K562 (cell line): ENCODE measurements at regions not wholly inside any gene's neighbourhood (a gene's known extent, or its start where the extent isn't known, plus 50 kb on each side); places are given as distances from the start of the nearest gene placed in this dataset.

Source experiments
- ATAC-seq: fragments of 200-7000 bp; cut with Tn5 transposase; 3 replicates; pipeline ENCODE4 v1.9.1; 2020; ENCODE audit warnings: moderate library complexity
- BruUV-seq: library from RNA; stranded (reverse); fragments of 400-500 nt; replicated peaks from 2 replicates; lab custom pipeline; 2021; lab: Mats Ljungman, UMichigan
- CTCF ChIA-PET: fragments of 300-600 bp; formaldehyde crosslinking; extraction: SDS; loops from one replicate; lab custom pipeline; 2021; ENCODE audit warnings: low intra/inter-chr PET ratio; lab: Yijun Ruan, JAX
- POLR2A ChIA-PET: fragments of 300-600, 350-650 bp; sonication (Branson Sonifier 250); formaldehyde crosslinking; extraction: SDS; loops from one replicate; lab custom pipeline; 2021; ENCODE audit warnings: antibody characterized with exemption, inconsistent platforms; lab: Yijun Ruan, JAX
- DNase-seq, 4 experiments: peaks; one replicate each; pipeline versions ENCODE4 v3.0.0 to v3.0.0-alpha.2; 2011 to 2018; ENCODE audit warnings: low spot score in 3 of 4, mixed read lengths in 3 of 4; ENCODE audit errors: extremely low read depth in 1 of 4
- FAIRE-seq: peaks from 2 replicates; lab custom pipeline; 2011; peaks lifted over from hg19 to GRCh38; lab: Jason Lieb, UNC
- H2AFZ ChIP-seq: 2 replicates; pipeline ENCODE4 v1.6.0; 2011; ENCODE audit warnings: low read depth, low read length, control low read depth, inconsistent platforms
- H3K27ac ChIP-seq: fragments of 200-600 bp; 3 replicates; pipeline ENCODE4 v1.8.0; 2011; ENCODE audit warnings: low read depth, mild to moderate bottlenecking, control low read depth, inconsistent platforms, low read length, moderate library complexity, mixed read lengths; ENCODE audit errors: extremely low read depth
- H3K27me3 ChIP-seq, 2 experiments: fragments of 300-600 bp in 1 of 2; 2 replicates in 1 of 2; 3 replicates in 1 of 2; pipeline versions ENCODE4 v1.6.0 to v1.8.0; 2011; ENCODE audit warnings: inconsistent platforms in 2 of 2, low read length in 2 of 2, mild to moderate bottlenecking in 1 of 2, mixed read lengths in 1 of 2, moderate library complexity in 1 of 2; ENCODE audit not compliant: control insufficient read depth in 2 of 2, insufficient read depth in 2 of 2
- H3K36me3 ChIP-seq: fragments of 300-600 bp; 3 replicates; pipeline ENCODE4 v1.8.0; 2011; ENCODE audit warnings: mild to moderate bottlenecking, low read length, inconsistent platforms; ENCODE audit not compliant: control insufficient read depth, insufficient read depth
- H3K4me1 ChIP-seq, 2 experiments: fragments of 200-600 bp in 1 of 2; replicated peaks in 1 of 2; 2 replicates in 1 of 2; 3 replicates in 1 of 2; pipeline versions ENCODE4 v1.5.1 to v1.8.0; 2011; ENCODE audit warnings: inconsistent platforms in 2 of 2, low read length in 2 of 2, mild to moderate bottlenecking in 1 of 2, mixed read lengths in 1 of 2, moderate library complexity in 1 of 2; ENCODE audit not compliant: control insufficient read depth in 2 of 2, insufficient read depth in 2 of 2
- H3K4me2 ChIP-seq: 2 replicates; pipeline ENCODE4 v1.6.1; 2011; ENCODE audit warnings: low read length, control low read depth, inconsistent platforms, mixed read lengths; ENCODE audit not compliant: insufficient read depth
- H3K4me3 ChIP-seq: fragments of 200-600 bp; sonication (generic), shearing (Covaris generic); 2 replicates; pipeline ENCODE4 v1.5.1; 2016; ENCODE audit warnings: control low read depth, inconsistent platforms
- H3K79me2 ChIP-seq: fragments of 200-600 bp; 3 replicates; pipeline ENCODE4 v1.8.0; 2011; ENCODE audit warnings: low read length, inconsistent platforms; ENCODE audit not compliant: control insufficient read depth, insufficient read depth
- H3K9ac ChIP-seq, 2 experiments: 2 replicates each; pipeline versions ENCODE4 v1.6.0 to v1.6.1; 2011; ENCODE audit warnings: low read depth in 2 of 2, low read length in 2 of 2, control low read depth in 1 of 2, inconsistent platforms in 1 of 2, mild to moderate bottlenecking in 1 of 2, mixed read lengths in 1 of 2; ENCODE audit not compliant: insufficient read depth in 1 of 2
- H3K9me1 ChIP-seq: one replicate; pipeline ENCODE4 v1.6.0; 2011; ENCODE audit warnings: inconsistent platforms, mild to moderate bottlenecking, low read length, moderate library complexity; ENCODE audit not compliant: control insufficient read depth, insufficient read depth
- H3K9me3 ChIP-seq: replicated peaks from 2 replicates; pipeline ENCODE4 v1.5.1; 2011; ENCODE audit warnings: low read depth, low read length, inconsistent platforms; ENCODE audit not compliant: control insufficient read depth, insufficient read depth
- H4K20me1 ChIP-seq: replicated peaks from 2 replicates; pipeline ENCODE4 v1.6.1; 2011; ENCODE audit warnings: low read length, inconsistent platforms, mixed read lengths; ENCODE audit not compliant: control insufficient read depth, insufficient read depth
- ARID3A ChIP-seq: IDR thresholded peaks from 2 replicates; pipeline ENCODE4 v1.6.1; 2012; ENCODE audit warnings: low read depth, low read length, improper control_type of control experiment, borderline replicate concordance
- CAMTA2 ChIP-seq: fragments of 250-450 bp; sonication (Bioruptor Pico); conservative IDR thresholded peaks from 2 replicates; pipeline ENCODE4 v1.5.1; 2022
- CEBPG ChIP-seq, 3 experiments: fragments of 200-800 bp in 1 of 3; sonication (Bioruptor generic) in 1 of 3; sonication (generic) in 1 of 3; formaldehyde crosslinking in 1 of 3; IDR thresholded peaks in 2 of 3; conservative IDR thresholded peaks in 1 of 3; 2 replicates each; pipeline versions ENCODE4 v1.6.1 to v1.8.0; 2016 to 2022; ENCODE audit warnings: missing compliant biosample characterization in 2 of 3, missing genetic modification characterization in 2 of 3, mild to moderate bottlenecking in 1 of 3, missing genetic modification reagents in 1 of 3
- GTF2B ChIP-seq: IDR thresholded peaks from 2 replicates; pipeline ENCODE4 v1.6.1; 2011; ENCODE audit not compliant: insufficient read length; ENCODE audit errors: extremely low read depth
- GTF2F1 ChIP-seq: IDR thresholded peaks from 2 replicates; pipeline ENCODE4 v1.6.1; 2011; ENCODE audit warnings: low read depth, low read length, improper control_type of control experiment
- HMGXB4 ChIP-seq: sonication (generic); formaldehyde crosslinking; IDR thresholded peaks from 2 replicates; pipeline ENCODE4 v1.8.1; 2023; ENCODE audit warnings: mild to moderate bottlenecking, missing genetic modification reagents
- KLF16 ChIP-seq: IDR thresholded peaks from 2 replicates; pipeline ENCODE4 v1.6.1; 2016; ENCODE audit warnings: antibody characterized with exemption
- POLR2A ChIP-seq: fragments of 450-650 bp; conservative IDR thresholded peaks from 2 replicates; pipeline ENCODE4 v1.6.1; 2016
- RUNX1 ChIP-seq: sonication (generic); IDR thresholded peaks from 2 replicates; pipeline ENCODE4 v1.6.1; 2016; ENCODE audit warnings: antibody characterized with exemption, low read depth
- VEZF1 ChIP-seq: fragments of 200-800 bp; sonication (Bioruptor generic); IDR thresholded peaks from 2 replicates; pipeline ENCODE4 v1.6.1; 2017; ENCODE audit warnings: missing genetic modification characterization, missing compliant biosample characterization
- ZFP1 ChIP-seq: fragments of 450-650 bp; formaldehyde crosslinking; IDR thresholded peaks from 2 replicates; pipeline ENCODE4 v1.4.0; 2020; ENCODE audit warnings: mild to moderate bottlenecking, mixed read lengths
- ZNF140 ChIP-seq: fragments of 250-450 bp; sonication (Bioruptor Pico); IDR thresholded peaks from 2 replicates; pipeline ENCODE4 v1.8.0; 2021; ENCODE audit warnings: moderate library complexity, mild to moderate bottlenecking, inconsistent platforms
- ZNF24 ChIP-seq: fragments of 450-650 bp; IDR thresholded peaks from 2 replicates; pipeline ENCODE4 v1.6.1; 2016
- ZNF280A ChIP-seq: fragments of 450-650 bp; IDR thresholded peaks from 2 replicates; pipeline ENCODE4 v1.6.1; 2018; ENCODE audit warnings: mild to moderate bottlenecking, low read depth; ENCODE audit not compliant: partially characterized antibody
- ZNF324 ChIP-seq: fragments of 250-450 bp; sonication (Bioruptor Pico); IDR thresholded peaks from 2 replicates; pipeline ENCODE4 v1.4.0; 2020; ENCODE audit warnings: mild to moderate bottlenecking
- ZNF764 ChIP-seq: fragments of 250-450 bp; sonication (Bioruptor Pico); IDR thresholded peaks from 2 replicates; pipeline ENCODE4 v1.4.0; 2020; ENCODE audit warnings: low read depth, mild to moderate bottlenecking, moderate library complexity
- ZSCAN29 ChIP-seq: fragments of 450-650 bp; IDR thresholded peaks from 2 replicates; pipeline ENCODE4 v1.6.1; 2017
- in situ Hi-C: fragments of 300-500 bp; cut with MboI; formaldehyde crosslinking; loops from 4 replicates; pipeline ENCODE4 v1.15.0; 2018; ENCODE audit warnings: inconsistent platforms, mixed read lengths
- intact Hi-C: fragments of 100-400 bp; cut with micrococcal nuclease; formaldehyde crosslinking; loops from 2 replicates; pipeline ENCODE4 v1.14.2; 2022

GRCh38 chr2:57479981-57480380 is 566.6 kb upstream of the VRK2 start (continued):
- no peak for TF ChIP-seq VEZF1 (CRISPR knock-in tag)
- TF ChIP-seq ZNF324, result no peak
- TF ChIP-seq ZNF280A, result no peak
- no peak for TF ChIP-seq ZNF140 (CRISPR knock-in tag)
- TF ChIP-seq CEBPG (CRISPR knock-in tag; IDR thresholded peaks at IDR 0.05), result no peak
- TF ChIP-seq CEBPG (tag; conservative IDR thresholded peaks at IDR 0.05 in 1 of 2, IDR thresholded peaks at IDR 0.05 in 1 of 2), result no peak

- DNase-seq (no peak), FAIRE-seq (no peak), ATAC-seq (no peak)
- H3K4me2 ChIP-seq, result no peak overlapping the region
- ChIA-PET POLR2A (no interaction called here), CTCF (no interaction called here)
- in situ Hi-C loops (no loop called here), intact Hi-C loops (no loop called here)
- H3K9ac ChIP-seq, result no peak overlapping the region
- no peaks in the 10 kb centered on the region for H3K27me3 ChIP-seq
- H2AFZ ChIP-seq, result no peak overlapping the region
- H3K27ac ChIP-seq, result no peak overlapping the region
- no peaks in the 10 kb centered on the region for H3K4me1 ChIP-seq
- H3K9me1 ChIP-seq, result no peaks in the 10 kb centered on the region
- H3K79me2 ChIP-seq, result no peaks in the 10 kb centered on the region
- no peaks in the 10 kb centered on the region for H3K36me3 ChIP-seq
- H4K20me1 ChIP-seq, result no peaks in the 10 kb centered on the region
- BruUV-seq, result no TSS peak
- no peaks in the 10 kb centered on the region for H3K9me3 ChIP-seq
- no peak overlapping the region for H3K4me3 ChIP-seq
- TF ChIP-seq RUNX1, result no peak
- TF ChIP-seq ARID3A, result no peak
- no peak for TF ChIP-seq ZFP1 (CRISPR knock-in tag)
- no peak for TF ChIP-seq ZNF764 (CRISPR knock-in tag)
- TF ChIP-seq ZNF24, result no peak
- TF ChIP-seq HMGXB4 (CRISPR knock-in tag), result no peak
- TF ChIP-seq GTF2B, result no peak
- no peak for TF ChIP-seq POLR2A
- no peak for TF ChIP-seq CAMTA2 (CRISPR knock-in tag)
- TF ChIP-seq GTF2F1, result no peak
- TF ChIP-seq ZSCAN29, result no peak
- TF ChIP-seq KLF16, result no peak
These were observed 558.5 kb upstream of the VRK2 start for GRCh38 chr2:57488061-57488460.
